Karpas-422 (cell line): ENCODE measurements at regions not wholly inside any gene's neighbourhood (a gene's known extent, or its start where the extent isn't known, plus 50 kb on each side); places are given as distances from the start of the nearest gene placed in this dataset.

ENCODE experiments used
- DNase-seq: peaks from one replicate; pipeline ENCODE4 v3.0.0-alpha.2; 2015
- H2AFZ ChIP-seq: fragments of 200-600 bp; sonication (generic); 2 replicates; pipeline ENCODE4 v1.6.1; 2014; ENCODE audit warnings: antibody characterized with exemption, low read length, mixed read lengths
- H3K27ac ChIP-seq: fragments of 200-600 bp; sonication (generic); 2 replicates; pipeline ENCODE4 v1.5.1; 2014; ENCODE audit warnings: mild to moderate bottlenecking, low read length, moderate library complexity
- H3K27me3 ChIP-seq: fragments of 200-600 bp; sonication (generic); 2 replicates; pipeline ENCODE4 v1.6.1; 2014; ENCODE audit warnings: low read length, mixed read lengths
- H3K36me3 ChIP-seq: fragments of 200-600 bp; sonication (generic); 2 replicates; pipeline ENCODE4 v1.6.1; 2014; ENCODE audit warnings: low read length, mixed read lengths; ENCODE audit not compliant: insufficient read depth
- H3K4me1 ChIP-seq: fragments of 200-600 bp; sonication (generic); 2 replicates; pipeline ENCODE4 v1.6.1; 2014; ENCODE audit warnings: mild to moderate bottlenecking, low read length, mixed read lengths
- H3K4me2 ChIP-seq: fragments of 200-600 bp; sonication (generic); 2 replicates; pipeline ENCODE4 v1.6.1; 2014; ENCODE audit warnings: low read length, low read depth, mild to moderate bottlenecking; ENCODE audit not compliant: poor library complexity, severe bottlenecking
- H3K4me3 ChIP-seq: fragments of 200-600 bp; sonication (generic); 2 replicates; pipeline ENCODE4 v1.5.1; 2014; ENCODE audit warnings: mild to moderate bottlenecking, antibody characterized with exemption, low read length, mixed read lengths
- H3K79me2 ChIP-seq: fragments of 200-600 bp; sonication (generic); 2 replicates; pipeline ENCODE4 v1.6.1; 2014; ENCODE audit warnings: mild to moderate bottlenecking, low read length, mixed read lengths
- H3K9ac ChIP-seq: fragments of 200-600 bp; sonication (generic); 2 replicates; pipeline ENCODE4 v1.6.0; 2014; ENCODE audit warnings: low read length
- H3K9me2 ChIP-seq: fragments of 200-600 bp; sonication (generic), shearing (Covaris generic); replicated peaks from 2 replicates; pipeline ENCODE4 v1.6.0; 2014; ENCODE audit warnings: mild to moderate bottlenecking, low read length, moderate library complexity; ENCODE audit not compliant: insufficient read depth
- H3K9me3 ChIP-seq: fragments of 300-700, 200-600 bp; sonication (generic); 2 replicates; pipeline ENCODE4 v1.6.1; 2014; ENCODE audit warnings: low read length, mixed read lengths
- H4K20me1 ChIP-seq: fragments of 200-600 bp; sonication (generic); 2 replicates; pipeline ENCODE4 v1.6.1; 2014; ENCODE audit warnings: mild to moderate bottlenecking, antibody characterized with exemption, low read length, low read depth; ENCODE audit not compliant: insufficient read depth

- Histone ChIP-seq H3K4me3 (no peak overlapping the region), H3K36me3 (no peaks in the 10 kb centered on the region), H3K9me2 (no peaks in the 10 kb centered on the region), H3K9ac (no peak overlapping the region), H3K4me1 (no peaks in the 10 kb centered on the region), H2AFZ (no peak overlapping the region), H3K27ac (no peak overlapping the region), H3K9me3 (no peaks in the 10 kb centered on the region), H3K27me3 (no peaks in the 10 kb centered on the region), H3K79me2 (no peaks in the 10 kb centered on the region), H4K20me1 (no peaks in the 10 kb centered on the region), H3K4me2 (no peak overlapping the region)
- DNase-seq = no peak
These were observed 104.8 kb upstream of the ZNF217 start for GRCh38 chr20:53698371-53698978.

- Histone ChIP-seq H3K27me3 (no peaks in the 10 kb centered on the region), H3K9me3 (peaks cover 4% of the 10 kb centered on the region; the same call in 1 of the 2 replicates), H3K36me3 (no peaks in the 10 kb centered on the region), H3K9ac (no peak overlapping the region), H3K27ac (no peak overlapping the region), H3K4me1 (no peaks in the 10 kb centered on the region), H3K79me2 (no peaks in the 10 kb centered on the region), H3K4me3 (no peak overlapping the region), H3K4me2 (no peak overlapping the region), H4K20me1 (no peaks in the 10 kb centered on the region), H2AFZ (no peak overlapping the region), H3K9me2 (no peaks in the 10 kb centered on the region)
- DNase-seq = no peak
These were observed 102.3 kb upstream of the ZNF217 start for GRCh38 chr20:53695797-53696527.

GRCh38 chr20:53693262-53693871 lies 99.7 kb upstream of the ZNF217 start:
- H3K27me3 ChIP-seq = no peaks in the 10 kb centered on the region
- no peaks in the 10 kb centered on the region for H3K9me2 ChIP-seq
- H3K9ac ChIP-seq = no peak overlapping the region
- no peak overlapping the region for H3K4me3 ChIP-seq
- H3K79me2 ChIP-seq = no peaks in the 10 kb centered on the region
- no peak overlapping the region for H3K27ac ChIP-seq
- H2AFZ ChIP-seq = no peak overlapping the region
- no peak overlapping the region for H3K4me2 ChIP-seq
- DNase-seq = no peak
- peaks cover 4% of the 10 kb centered on the region; the same call in 1 of the 2 replicates for H3K9me3 ChIP-seq
- no peaks in the 10 kb centered on the region for H3K4me1 ChIP-seq
- no peaks in the 10 kb centered on the region for H3K36me3 ChIP-seq
- no peaks in the 10 kb centered on the region for H4K20me1 ChIP-seq

DNA sequence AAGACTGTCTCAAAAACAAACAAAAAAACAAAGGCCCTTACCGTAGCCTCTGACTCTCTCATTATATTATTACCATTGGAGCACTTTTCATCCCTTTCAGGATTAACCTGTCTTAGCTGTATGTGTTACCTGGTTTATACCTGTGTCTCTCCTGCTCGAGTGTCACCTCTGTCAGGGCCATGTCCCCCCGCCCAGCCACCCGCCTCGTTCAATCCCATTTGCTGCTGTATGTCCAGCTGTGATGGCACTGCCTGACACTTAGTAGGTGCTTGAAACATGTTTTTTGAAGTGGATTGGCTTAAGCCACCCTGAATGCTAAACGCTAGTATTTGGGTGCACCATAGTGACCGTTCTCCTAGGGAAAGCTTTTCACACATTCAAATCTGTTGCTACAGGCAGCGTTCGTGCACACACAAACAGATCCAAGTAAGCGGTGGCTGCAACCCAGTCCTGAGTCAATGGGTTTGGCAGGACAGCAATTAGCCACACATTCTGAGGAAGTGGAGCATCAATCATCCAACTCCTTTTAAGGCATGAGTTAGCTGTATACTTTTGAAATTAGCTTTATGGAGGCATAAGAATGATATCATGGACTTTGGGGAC lies 98.9 kb upstream of the ZNF217 start:
- Histone ChIP-seq H3K9me3 (peaks cover 4% of the 10 kb centered on the region; the same call in 1 of the 2 replicates), H3K79me2 (no peaks in the 10 kb centered on the region), H3K36me3 (no peaks in the 10 kb centered on the region), H4K20me1 (no peaks in the 10 kb centered on the region), H3K4me2 (no peak overlapping the region), H3K9ac (no peak overlapping the region), H3K4me1 (no peaks in the 10 kb centered on the region), H3K27me3 (no peaks in the 10 kb centered on the region), H3K9me2 (no peaks in the 10 kb centered on the region), H3K4me3 (no peak overlapping the region), H2AFZ (no peak overlapping the region), H3K27ac (no peak overlapping the region)
- DNase-seq = no peak

DNA sequence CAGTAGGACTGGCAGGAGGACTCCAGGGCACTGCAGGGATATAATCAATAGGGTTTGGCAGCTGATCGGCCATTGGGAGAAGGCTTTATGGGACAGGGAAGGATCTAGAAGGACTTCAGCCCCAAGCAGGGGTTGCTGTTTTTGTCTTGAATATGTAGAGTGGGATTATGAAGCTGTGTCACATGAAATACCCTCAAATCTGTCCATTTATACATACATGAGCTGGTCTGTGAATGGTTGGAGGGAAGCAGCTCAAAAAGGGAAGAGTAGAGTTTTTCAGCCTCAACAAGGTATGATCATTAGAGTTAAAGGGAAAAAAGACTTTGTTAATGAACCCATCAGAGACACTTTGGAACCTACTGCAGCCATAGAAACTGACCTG lies 98.2 kb upstream of the ZNF217 start:
- Histone ChIP-seq H3K36me3 (no peaks in the 10 kb centered on the region), H3K27ac (no peak overlapping the region), H3K9me3 (peaks cover 4% of the 10 kb centered on the region; the same call in 1 of the 2 replicates), H3K4me2 (no peak overlapping the region), H3K27me3 (no peaks in the 10 kb centered on the region), H2AFZ (no peak overlapping the region), H3K4me3 (no peak overlapping the region), H3K79me2 (no peaks in the 10 kb centered on the region), H3K9me2 (no peaks in the 10 kb centered on the region), H3K4me1 (no peaks in the 10 kb centered on the region), H4K20me1 (no peaks in the 10 kb centered on the region), H3K9ac (no peak overlapping the region)
- no peak for DNase-seq

- no peaks in the 10 kb centered on the region for H4K20me1 ChIP-seq
- H3K4me2 ChIP-seq = no peak overlapping the region
- H3K36me3 ChIP-seq = no peaks in the 10 kb centered on the region
- H3K9me2 ChIP-seq = no peaks in the 10 kb centered on the region
- H2AFZ ChIP-seq = no peak overlapping the region
- no peak for DNase-seq
- H3K9me3 ChIP-seq = peaks cover 4% of the 10 kb centered on the region; the same call in 1 of the 2 replicates
- no peak overlapping the region for H3K4me3 ChIP-seq
- no peak overlapping the region for H3K27ac ChIP-seq
- no peak overlapping the region for H3K9ac ChIP-seq
- H3K4me1 ChIP-seq = no peaks in the 10 kb centered on the region
- no peaks in the 10 kb centered on the region for H3K27me3 ChIP-seq
- no peaks in the 10 kb centered on the region for H3K79me2 ChIP-seq
These were observed 97.6 kb upstream of the ZNF217 start for GRCh38 chr20:53691060-53691810.

DNA sequence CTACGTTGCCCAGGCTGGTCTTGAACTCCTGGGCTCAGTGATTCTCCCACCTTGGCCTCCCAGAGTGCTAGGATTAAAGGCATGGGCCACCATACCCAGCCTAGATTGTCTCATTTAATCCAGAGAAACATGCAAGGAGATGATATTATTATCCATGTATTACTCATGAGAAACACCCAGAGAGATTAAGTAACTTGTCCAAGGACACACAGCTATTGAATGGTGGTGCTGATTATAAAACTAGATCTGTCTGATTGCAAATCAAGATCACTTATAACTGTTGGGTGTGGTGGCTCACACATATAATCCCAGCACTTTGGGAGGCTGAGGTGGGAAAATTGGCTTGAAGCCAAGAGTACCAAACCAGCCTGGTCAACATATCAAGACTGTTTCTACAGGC lies 94.4 kb upstream of the ZNF217 start:
- Histone ChIP-seq H3K4me2 (no peak overlapping the region), H4K20me1 (no peaks in the 10 kb centered on the region), H3K4me1 (no peaks in the 10 kb centered on the region), H3K27me3 (no peaks in the 10 kb centered on the region), H3K9ac (no peak overlapping the region), H3K79me2 (no peaks in the 10 kb centered on the region), H3K4me3 (no peak overlapping the region), H3K9me3 (peaks cover 4% of the 10 kb centered on the region; the same call in 1 of the 2 replicates), H3K36me3 (no peaks in the 10 kb centered on the region), H3K9me2 (no peaks in the 10 kb centered on the region), H2AFZ (no peak overlapping the region), H3K27ac (no peak overlapping the region)
- DNase-seq = no peak
